ENCODE measurements at regions not wholly inside any gene's neighbourhood (a gene's known extent, or its start where the extent isn't known, plus 50 kb on each side); places are given as distances from the start of the nearest gene placed in this dataset.

GRCh38 chr20:12203399-12203798, 285.7 kb downstream of the BTBD3 start:
- TF ChIP-seq CTCF (IDR thresholded peaks at IDR 0.05) (no peak), POLR2AphosphoS5 (IDR thresholded peaks at IDR 0.05) (no peak), EP300 (IDR thresholded peaks at IDR 0.05) (no peak)
